Activated CD8-positive, alpha-beta T cell treated with anti-CD3 and anti-CD28 coated beads for 36 hours (primary cell): ENCODE measurements at regions not wholly inside any gene's neighbourhood (a gene's known extent, or its start where the extent isn't known, plus 50 kb on each side); places are given as distances from the start of the nearest gene placed in this dataset.

Source experiments
- ATAC-seq: fragments of 200-7000 bp; cut with Tn5 transposase; one replicate; pipeline ENCODE4 v1.10.0; 2021; ENCODE audit warnings: mild to moderate bottlenecking, moderate library complexity
- CTCF ChIA-PET: fragments of 350-600 bp; sonication (Branson Sonifier 250); formaldehyde crosslinking; loops from one replicate; lab custom pipeline; 2021; ENCODE audit warnings: antibody characterized with exemption; lab: Charles Lee
- POLR2A ChIA-PET: fragments of 350-600 bp; sonication (Branson Sonifier 250); formaldehyde crosslinking; loops from one replicate; lab custom pipeline; 2021; ENCODE audit warnings: antibody characterized with exemption; lab: Charles Lee
- DNase-seq: peaks from one replicate; pipeline ENCODE4 v3.0.0-alpha.2; 2020
- H3K27ac Mint-ChIP-seq: one replicate; pipeline ENCODE4 v1.8.0; 2021; ENCODE audit warnings: mild to moderate bottlenecking, mixed read lengths
- H3K27me3 Mint-ChIP-seq: one replicate; pipeline ENCODE4 v1.8.0; 2021; ENCODE audit warnings: mixed read lengths
- H3K36me3 Mint-ChIP-seq: one replicate; pipeline ENCODE4 v1.8.0; 2021; ENCODE audit warnings: low read depth, mixed read lengths
- H3K4me1 Mint-ChIP-seq: one replicate; pipeline ENCODE4 v1.8.0; 2021; ENCODE audit warnings: low read depth, mixed read lengths
- H3K4me3 Mint-ChIP-seq: one replicate; pipeline ENCODE4 v1.8.0; 2021; ENCODE audit warnings: mild to moderate bottlenecking, moderate library complexity, mixed read lengths
- H3K9me3 Mint-ChIP-seq: one replicate; pipeline ENCODE4 v1.8.0; 2021; ENCODE audit warnings: mixed read lengths
- CTCF ChIP-seq: fragments of 200-600 bp; IDR thresholded peaks from one replicate; pipeline ENCODE4 v1.8.0; 2022; ENCODE audit warnings: antibody characterized with exemption, mild to moderate bottlenecking
- intact Hi-C: fragments of 100-400 bp; cut with micrococcal nuclease; formaldehyde crosslinking; loops from one replicate; pipeline ENCODE4 v1.10.0; 2022

GRCh38 chr3:34779092-34779491 lies 860.2 kb upstream of the ARPP21 start:
- no peak for DNase-seq
- H3K9me3 Mint-ChIP-seq = no peaks in the 10 kb centered on the region
- no peak for TF ChIP-seq CTCF
- H3K27ac Mint-ChIP-seq = no peak overlapping the region
- intact Hi-C loops = no loop called here
- no peaks in the 10 kb centered on the region for H3K27me3 Mint-ChIP-seq
- H3K4me1 Mint-ChIP-seq = no peaks in the 10 kb centered on the region
- ChIA-PET CTCF (no interaction called here), POLR2A (interaction anchor here (0.6 kb wide), 1 partner anchor 190 kb away, joined by 3 read pairs; no protein-coding TSS in a partner anchor)
- H3K4me3 Mint-ChIP-seq = no peak overlapping the region
- no peaks in the 10 kb centered on the region for H3K36me3 Mint-ChIP-seq
- no peak for ATAC-seq

GRCh38 chr3:34780294-34780693 lies 859.0 kb upstream of the ARPP21 start:
- ChIA-PET POLR2A (no interaction called here), CTCF (interaction anchor here (1.1 kb wide), 1 partner anchor 12 kb away, joined by 3 read pairs; no protein-coding TSS in a partner anchor)
- Mint-ChIP-seq H3K4me3 (no peak overlapping the region), H3K27ac (no peak overlapping the region), H3K27me3 (no peaks in the 10 kb centered on the region), H3K4me1 (no peaks in the 10 kb centered on the region), H3K9me3 (no peaks in the 10 kb centered on the region), H3K36me3 (no peaks in the 10 kb centered on the region)
- intact Hi-C loops = no loop called here
- ATAC-seq = no peak
- DNase-seq = no peak
- TF ChIP-seq CTCF = no peak

- H3K4me3 Mint-ChIP-seq = no peak overlapping the region
- ChIA-PET CTCF (no interaction called here), POLR2A (no interaction called here)
- no peak for ATAC-seq
- no peak for DNase-seq
- no peak overlapping the region for H3K27ac Mint-ChIP-seq
- TF ChIP-seq CTCF = no peak
- no peaks in the 10 kb centered on the region for H3K36me3 Mint-ChIP-seq
- no peaks in the 10 kb centered on the region for H3K9me3 Mint-ChIP-seq
- H3K27me3 Mint-ChIP-seq = no peaks in the 10 kb centered on the region
- H3K4me1 Mint-ChIP-seq = no peaks in the 10 kb centered on the region
- intact Hi-C loops = no loop called here
Observed at GRCh38 chr3:34780973-34781372, 858.4 kb upstream of the ARPP21 start.

GRCh38 chr3:34782871-34783270 lies 856.5 kb upstream of the ARPP21 start:
- POLR2A ChIA-PET = no interaction called here
- no peaks in the 10 kb centered on the region for H3K36me3 Mint-ChIP-seq
- no peak for TF ChIP-seq CTCF

GRCh38 chr3:34783876-34784275 lies 855.4 kb upstream of the ARPP21 start:
- no peak for DNase-seq
- ChIA-PET POLR2A (no interaction called here), CTCF (no interaction called here)
- H3K36me3 Mint-ChIP-seq = no peaks in the 10 kb centered on the region
- no peak overlapping the region for H3K27ac Mint-ChIP-seq
- TF ChIP-seq CTCF = no peak
- no peaks in the 10 kb centered on the region for H3K9me3 Mint-ChIP-seq
- ATAC-seq = no peak
- no peak overlapping the region for H3K4me3 Mint-ChIP-seq
- H3K27me3 Mint-ChIP-seq = no peaks in the 10 kb centered on the region
- H3K4me1 Mint-ChIP-seq = no peaks in the 10 kb centered on the region
- intact Hi-C loops = no loop called here

More at GRCh38 chr3:34782871-34783270, 856.5 kb upstream of the ARPP21 start:
- no peak for DNase-seq
- Mint-ChIP-seq H3K27me3 (no peaks in the 10 kb centered on the region), H3K4me3 (no peak overlapping the region), H3K9me3 (no peaks in the 10 kb centered on the region), H3K27ac (no peak overlapping the region), H3K4me1 (no peaks in the 10 kb centered on the region)
- CTCF ChIA-PET = no interaction called here
- intact Hi-C loops = no loop called here
- ATAC-seq = no peak
